Brain microvascular endothelial cell (primary cell): ENCODE measurements at regions not wholly inside any gene's neighbourhood (a gene's known extent, or its start where the extent isn't known, plus 50 kb on each side); places are given as distances from the start of the nearest gene placed in this dataset.
A peak's percentile ranks its signal among the peaks of the same experiment; 100 is the strongest.

Experiments
- DNase-seq: peaks from one replicate; pipeline ENCODE4 v3.0.0-alpha.2; 2020
- H3K27ac ChIP-seq: fragments of 250-450 bp; sonication (Bioruptor Pico); 2 replicates; pipeline ENCODE4 v1.5.1; 2020; ENCODE audit warnings: mild to moderate bottlenecking, moderate library complexity
- H3K27me3 ChIP-seq: fragments of 250-450 bp; sonication (Bioruptor Pico); replicated peaks from 2 replicates; pipeline ENCODE4 v1.5.1; 2020; ENCODE audit warnings: mild to moderate bottlenecking
- H3K36me3 ChIP-seq: fragments of 250-450 bp; sonication (Bioruptor Pico); replicated peaks from 2 replicates; pipeline ENCODE4 v1.5.1; 2020; ENCODE audit warnings: mild to moderate bottlenecking
- H3K4me3 ChIP-seq: 2 replicates; pipeline ENCODE4 v1.5.1; 2011; ENCODE audit warnings: low read depth, mild to moderate bottlenecking, control low read depth, low read length, moderate library complexity
- CTCF ChIP-seq: IDR thresholded peaks from 2 replicates; pipeline ENCODE4 v1.5.1; 2011; ENCODE audit warnings: low read depth, mild to moderate bottlenecking, moderate library complexity, low read length, control low read depth, inconsistent platforms; ENCODE audit errors: missing control alignments
- in situ Hi-C: cut with HindIII; loops from 2 replicates; pipeline ENCODE4 v1.10.0; 2017; ENCODE audit warnings: low sequenced_read_pairs, low pct_ligation_motif_present

DNA sequence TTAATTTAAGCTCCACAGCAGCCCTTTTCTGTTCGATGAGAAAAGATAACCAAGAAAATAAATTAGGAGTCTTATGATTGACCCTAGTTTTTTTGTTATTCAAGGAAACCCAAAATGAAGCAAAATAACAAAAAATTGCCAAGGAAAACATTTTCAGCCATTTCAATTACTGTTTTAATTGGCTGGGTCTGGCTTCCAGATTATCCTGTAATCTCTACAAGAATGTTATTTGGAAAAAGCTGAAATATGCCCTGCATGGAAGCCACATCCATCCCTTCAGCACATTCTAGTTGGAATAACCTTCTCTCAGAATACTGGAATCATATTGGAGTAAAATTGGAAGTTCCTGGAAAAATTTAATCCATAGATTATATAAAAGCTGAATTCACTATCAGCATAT is 191.1 kb upstream of the CCN2 start:
- no peak for DNase-seq
- Histone ChIP-seq H3K27ac (peak overlapping the region; percentile 20), H3K4me3 (no peak overlapping the region), H3K27me3 (no peaks in the 10 kb centered on the region), H3K36me3 (no peaks in the 10 kb centered on the region)
- no peak for TF ChIP-seq CTCF
- in situ Hi-C loops, result no loop called here

GRCh38 chr6:132140189-132140588 is 189.0 kb upstream of the CCN2 start:
- no peaks in the 10 kb centered on the region for H3K36me3 ChIP-seq
- no peaks in the 10 kb centered on the region for H3K27me3 ChIP-seq
- no peak for DNase-seq
- TF ChIP-seq CTCF, result no peak
- in situ Hi-C loops, result no loop called here
- no peak overlapping the region for H3K4me3 ChIP-seq
- H3K27ac ChIP-seq, result no peak overlapping the region

GRCh38 chr6:132139611-132140010 is 188.4 kb upstream of the CCN2 start:
- TF ChIP-seq CTCF, result no peak
- Histone ChIP-seq H3K27ac (no peak overlapping the region), H3K27me3 (no peaks in the 10 kb centered on the region), H3K36me3 (no peaks in the 10 kb centered on the region), H3K4me3 (no peak overlapping the region)
- in situ Hi-C loops, result no loop called here
- DNase-seq, result no peak

- no peaks in the 10 kb centered on the region for H3K36me3 ChIP-seq
- TF ChIP-seq CTCF, result no peak
- no peak overlapping the region for H3K27ac ChIP-seq
- in situ Hi-C loops, result no loop called here
- H3K4me3 ChIP-seq, result no peak overlapping the region
- DNase-seq, result no peak
- H3K27me3 ChIP-seq, result no peaks in the 10 kb centered on the region
Measured at GRCh38 chr6:132136981-132137380, 185.8 kb upstream of the CCN2 start.

GRCh38 chr6:132135409-132135808 is 184.2 kb upstream of the CCN2 start:
- Histone ChIP-seq H3K27me3 (no peaks in the 10 kb centered on the region), H3K27ac (no peak overlapping the region), H3K4me3 (no peak overlapping the region), H3K36me3 (no peaks in the 10 kb centered on the region)
- no peak for DNase-seq
- no peak for TF ChIP-seq CTCF
- in situ Hi-C loops, result no loop called here

GRCh38 chr6:132133736-132134445 is 182.7 kb upstream of the CCN2 start:
- Histone ChIP-seq H3K27me3 (no peaks in the 10 kb centered on the region), H3K4me3 (no peak overlapping the region), H3K36me3 (no peaks in the 10 kb centered on the region), H3K27ac (peak overlapping the region; percentile 98)
- no peak for TF ChIP-seq CTCF
- peak; percentile 76 for DNase-seq
- in situ Hi-C loops, result no loop called here
